Hepatocyte (in vitro differentiated cells): ENCODE measurements at regions not wholly inside any gene's neighbourhood (a gene's known extent, or its start where the extent isn't known, plus 50 kb on each side); places are given as distances from the start of the nearest gene placed in this dataset.

Source experiments
- EZH2 ChIP-seq: fragments of 200-600 bp; sonication (generic); IDR thresholded peaks from 2 replicates; pipeline ENCODE4 v1.6.1; 2016; ENCODE audit warnings: antibody characterized with exemption, mild to moderate bottlenecking, borderline replicate concordance
- EZH2phosphoT487 ChIP-seq: fragments of 200-600 bp; sonication (generic); IDR thresholded peaks from one replicate; pipeline ENCODE4 v1.6.1; 2018; ENCODE audit warnings: antibody characterized with exemption, mild to moderate bottlenecking, low read depth, moderate library complexity; ENCODE audit not compliant: unreplicated experiment, severe bottlenecking
- TF ChIP-seq, protein P1 (sequence below): fragments of 200-600 bp; sonication (generic); IDR thresholded peaks from 2 replicates; pipeline ENCODE4 v1.5.1; 2016; ENCODE audit warnings: antibody characterized with exemption, mild to moderate bottlenecking; ENCODE audit not compliant: poor library complexity

- TF ChIP-seq, protein P1, sequence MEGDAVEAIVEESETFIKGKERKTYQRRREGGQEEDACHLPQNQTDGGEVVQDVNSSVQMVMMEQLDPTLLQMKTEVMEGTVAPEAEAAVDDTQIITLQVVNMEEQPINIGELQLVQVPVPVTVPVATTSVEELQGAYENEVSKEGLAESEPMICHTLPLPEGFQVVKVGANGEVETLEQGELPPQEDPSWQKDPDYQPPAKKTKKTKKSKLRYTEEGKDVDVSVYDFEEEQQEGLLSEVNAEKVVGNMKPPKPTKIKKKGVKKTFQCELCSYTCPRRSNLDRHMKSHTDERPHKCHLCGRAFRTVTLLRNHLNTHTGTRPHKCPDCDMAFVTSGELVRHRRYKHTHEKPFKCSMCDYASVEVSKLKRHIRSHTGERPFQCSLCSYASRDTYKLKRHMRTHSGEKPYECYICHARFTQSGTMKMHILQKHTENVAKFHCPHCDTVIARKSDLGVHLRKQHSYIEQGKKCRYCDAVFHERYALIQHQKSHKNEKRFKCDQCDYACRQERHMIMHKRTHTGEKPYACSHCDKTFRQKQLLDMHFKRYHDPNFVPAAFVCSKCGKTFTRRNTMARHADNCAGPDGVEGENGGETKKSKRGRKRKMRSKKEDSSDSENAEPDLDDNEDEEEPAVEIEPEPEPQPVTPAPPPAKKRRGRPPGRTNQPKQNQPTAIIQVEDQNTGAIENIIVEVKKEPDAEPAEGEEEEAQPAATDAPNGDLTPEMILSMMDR = no peak
- no peak for TF ChIP-seq EZH2phosphoT487
- no peak for TF ChIP-seq EZH2
These were observed 212.4 kb upstream of the POU1F1 start for GRCh38 chr3:87488765-87489164.
